GM18867 (cell line): ENCODE measurements at regions not wholly inside any gene's neighbourhood (a gene's known extent, or its start where the extent isn't known, plus 50 kb on each side); places are given as distances from the start of the nearest gene placed in this dataset.

Source experiments
- ATAC-seq: cut with Tn5 transposase; IDR thresholded peaks from one replicate; pipeline ENCODE4 v1.9.1; 2021; ENCODE audit warnings: mild to moderate bottlenecking, moderate library complexity; ENCODE audit not compliant: unreplicated experiment

DNA sequence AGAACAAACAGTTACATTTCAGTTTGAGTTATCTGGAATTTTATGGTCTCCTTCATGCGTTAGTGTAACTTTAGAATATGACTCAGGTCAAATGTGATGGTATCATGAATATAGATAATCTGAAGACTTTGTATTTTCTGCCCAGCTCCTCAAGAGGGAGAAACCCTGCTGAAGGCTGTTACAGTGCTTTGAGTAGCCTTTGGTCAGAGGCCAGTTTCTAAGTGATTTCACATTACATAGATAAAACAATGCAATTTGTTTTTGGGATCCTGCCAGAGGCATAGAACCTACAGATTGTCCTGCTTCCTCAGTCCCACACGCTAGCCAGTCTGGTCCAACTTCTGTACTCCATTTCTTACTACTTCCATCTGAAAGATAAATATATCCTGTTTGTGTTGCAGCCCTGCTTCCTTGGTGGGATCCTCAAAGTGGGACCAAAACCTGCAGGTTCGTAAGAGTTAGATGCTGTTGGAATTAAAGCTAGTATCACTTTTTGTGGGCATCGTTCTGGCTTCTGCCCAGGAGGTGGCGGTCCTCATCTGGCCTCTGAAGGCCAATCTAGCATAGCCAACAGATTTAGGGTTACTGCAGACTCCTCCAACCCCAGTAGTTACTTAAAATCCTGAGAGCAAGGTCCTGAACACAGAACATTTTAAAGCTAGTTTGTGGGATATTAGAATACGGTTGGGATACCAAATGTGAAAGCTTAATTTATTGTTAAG, 645.8 kb upstream of the USP24 start:
- no peak for ATAC-seq

DNA sequence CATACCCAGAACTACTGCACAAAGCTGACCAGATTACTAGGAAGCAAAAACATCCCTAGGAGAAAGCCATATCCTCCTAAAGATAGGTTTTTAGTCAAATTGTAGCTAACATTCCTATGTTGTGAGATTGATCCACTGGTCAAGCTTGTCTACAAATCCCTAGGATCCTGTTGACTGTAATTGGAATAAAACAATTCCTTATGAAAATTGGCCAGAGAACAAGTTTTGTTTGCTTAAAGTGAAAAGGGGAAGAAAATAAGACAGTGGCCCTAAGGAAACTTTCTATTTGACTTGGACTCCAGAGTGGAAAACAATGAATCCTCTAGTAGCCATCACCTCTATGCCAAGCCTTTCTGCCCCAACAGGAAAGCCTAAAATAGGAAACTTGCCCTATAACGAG, 645.2 kb upstream of the USP24 start:
- ATAC-seq, result no peak

DNA sequence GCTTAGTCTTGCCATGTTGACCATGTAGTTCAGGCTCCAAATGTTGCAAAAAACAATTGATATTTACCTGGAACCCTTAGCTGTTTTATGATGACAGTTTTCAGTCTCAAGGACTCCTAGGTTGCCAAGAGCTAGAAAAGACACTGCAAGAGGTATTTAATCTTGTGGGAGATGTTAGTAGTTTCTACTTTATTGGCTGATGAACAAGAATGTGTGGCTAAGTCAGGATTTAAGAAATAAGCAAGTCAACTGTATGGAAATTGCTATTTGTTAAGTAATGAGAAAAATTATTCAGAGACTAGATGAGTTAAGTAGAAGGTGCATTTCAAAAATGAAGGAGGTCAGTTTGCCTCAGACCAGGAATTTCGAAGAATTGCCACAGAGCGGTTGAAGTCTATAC, 639.7 kb upstream of the USP24 start:
- ATAC-seq, result no peak

DNA sequence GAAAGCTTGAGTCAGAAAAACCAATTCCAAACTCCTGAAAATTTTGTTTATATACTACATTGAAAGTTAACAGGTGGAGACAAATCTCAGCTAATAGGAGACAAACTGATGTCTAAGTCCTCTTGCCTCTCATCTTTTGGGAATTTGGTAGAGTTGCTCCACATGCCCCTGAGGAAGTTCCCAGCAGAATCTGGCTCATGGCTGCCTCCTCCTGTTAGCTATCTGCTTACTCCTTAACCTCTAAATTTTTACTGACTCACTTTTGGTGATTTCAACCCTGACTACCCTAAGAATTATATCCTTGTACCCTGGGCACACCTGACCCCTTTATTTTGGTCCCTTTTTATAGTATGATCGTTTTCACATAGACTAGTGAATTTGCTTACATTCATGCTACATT, 633.7 kb upstream of the USP24 start:
- ATAC-seq, result no peak

DNA sequence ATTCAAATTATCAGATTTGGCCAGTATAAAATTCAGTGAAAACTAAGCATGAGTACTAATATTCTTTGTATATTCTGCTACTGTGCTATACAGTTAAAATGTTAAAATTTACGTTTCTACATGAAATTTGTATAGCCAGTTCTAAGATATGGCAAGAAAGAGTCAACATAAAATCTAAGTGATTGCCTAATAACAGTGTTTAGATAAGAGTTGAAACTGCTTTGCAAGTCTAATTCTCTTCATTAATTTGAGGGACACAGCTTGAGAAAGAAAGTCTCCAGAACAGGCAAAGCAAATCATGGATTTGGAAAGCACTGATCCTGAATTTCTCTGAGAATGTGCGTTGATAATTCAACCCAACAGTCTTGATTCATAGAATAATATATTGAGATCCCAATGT, 630.9 kb upstream of the USP24 start:
- ATAC-seq, result no peak

DNA sequence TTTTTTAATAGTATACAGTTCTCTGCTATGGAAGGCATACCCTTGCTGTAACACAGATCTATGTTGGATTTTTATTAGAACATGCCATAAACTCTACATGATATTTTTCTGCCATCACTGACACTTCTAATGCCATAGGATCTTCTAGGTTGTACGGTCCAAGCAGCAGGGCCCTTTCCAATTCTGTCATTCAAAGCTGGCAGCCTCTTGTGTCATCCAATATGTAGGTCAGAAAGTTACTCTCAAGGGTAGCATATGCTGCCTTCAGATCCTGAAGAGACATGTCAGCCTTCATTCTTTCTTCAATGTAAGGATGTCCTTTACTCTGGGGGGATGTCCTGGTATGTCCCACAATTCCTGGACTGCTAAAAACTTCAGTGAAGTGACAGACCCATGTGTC, 629.2 kb upstream of the USP24 start:
- ATAC-seq, result no peak

DNA sequence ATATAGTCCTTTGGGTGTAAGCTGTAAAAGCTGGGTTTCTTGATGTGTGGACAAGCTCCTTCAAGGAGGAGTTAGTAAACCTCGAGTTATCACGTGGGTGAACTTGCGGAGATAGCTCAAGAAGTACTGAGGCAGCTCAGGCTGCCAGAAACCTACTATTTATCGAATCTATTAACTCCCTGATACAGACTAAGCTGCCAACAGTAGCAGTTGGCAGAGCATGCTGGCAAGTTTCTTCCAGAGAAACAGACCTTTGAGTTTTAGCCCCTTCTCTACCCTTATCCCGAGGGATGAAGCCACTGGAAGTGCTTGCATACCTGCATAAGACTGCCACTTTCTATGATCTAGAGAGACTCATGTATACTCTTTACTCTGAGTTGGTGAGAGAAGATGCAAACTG, 624.5 kb upstream of the USP24 start:
- ATAC-seq, result no peak

DNA sequence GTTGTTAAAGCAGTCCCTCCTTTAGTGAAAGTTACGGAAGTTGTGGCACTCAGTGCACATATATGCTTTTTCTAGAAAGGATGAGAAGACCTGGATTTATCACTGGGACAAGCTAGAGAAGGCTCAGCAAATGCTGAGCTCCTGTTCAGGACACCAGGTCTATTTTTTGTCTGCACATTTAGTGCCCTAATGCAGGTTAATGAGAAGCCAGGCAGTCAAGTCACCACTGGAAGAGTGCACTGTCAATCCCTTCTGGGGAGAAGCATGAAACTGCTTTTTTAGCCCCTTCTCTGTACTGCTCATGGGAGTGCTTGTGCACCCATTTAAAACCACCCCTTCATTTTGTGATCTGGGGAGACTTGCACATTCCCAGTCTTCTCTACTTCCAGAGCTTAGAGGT, 624.1 kb upstream of the USP24 start:
- no peak for ATAC-seq

DNA sequence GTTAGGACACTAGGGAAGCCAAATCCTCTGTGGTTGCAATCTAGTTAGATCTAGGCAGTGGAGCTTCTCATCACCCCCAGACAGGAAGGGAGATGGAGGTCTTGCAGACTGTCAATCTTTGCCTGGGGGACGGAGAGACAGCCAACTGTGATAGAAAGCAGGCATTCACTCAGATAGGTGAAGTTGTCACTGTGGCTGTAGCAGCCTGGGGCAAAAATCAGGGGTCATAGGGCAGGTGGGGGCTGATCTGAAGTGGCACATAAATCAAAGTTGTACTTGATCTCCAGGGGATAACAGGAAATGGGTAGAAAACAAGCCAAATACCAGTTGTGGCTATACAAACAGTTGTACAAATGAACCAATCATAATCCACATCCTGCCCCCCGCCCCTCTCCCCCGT, 620.9 kb upstream of the USP24 start:
- no peak for ATAC-seq

DNA sequence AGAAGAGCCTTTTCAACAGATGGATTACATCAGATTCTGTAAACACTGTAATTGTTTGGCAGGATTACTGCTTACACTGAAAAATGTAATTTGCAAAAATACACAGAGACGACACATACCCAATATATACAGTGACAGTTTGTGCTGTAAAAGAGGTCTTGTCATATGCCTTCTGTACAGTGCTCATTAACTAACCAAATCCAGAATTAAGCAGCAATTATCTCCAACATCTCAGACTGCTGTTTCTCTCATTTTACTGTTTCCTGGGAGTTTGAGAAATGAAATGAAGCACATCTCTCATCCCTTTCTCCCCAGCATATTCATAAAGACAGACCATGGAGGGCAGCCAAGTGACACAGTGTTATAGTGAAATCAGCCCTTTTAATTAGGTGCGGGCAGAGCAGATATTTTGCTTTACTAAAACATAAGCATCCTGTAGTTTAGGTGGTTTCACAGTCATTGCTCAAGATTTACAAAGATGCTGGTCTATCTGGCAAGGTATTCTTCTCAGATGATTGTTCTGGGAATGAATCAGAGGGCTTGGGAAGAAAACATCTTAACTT, 618.4 kb upstream of the USP24 start:
- ATAC-seq, result no peak

DNA sequence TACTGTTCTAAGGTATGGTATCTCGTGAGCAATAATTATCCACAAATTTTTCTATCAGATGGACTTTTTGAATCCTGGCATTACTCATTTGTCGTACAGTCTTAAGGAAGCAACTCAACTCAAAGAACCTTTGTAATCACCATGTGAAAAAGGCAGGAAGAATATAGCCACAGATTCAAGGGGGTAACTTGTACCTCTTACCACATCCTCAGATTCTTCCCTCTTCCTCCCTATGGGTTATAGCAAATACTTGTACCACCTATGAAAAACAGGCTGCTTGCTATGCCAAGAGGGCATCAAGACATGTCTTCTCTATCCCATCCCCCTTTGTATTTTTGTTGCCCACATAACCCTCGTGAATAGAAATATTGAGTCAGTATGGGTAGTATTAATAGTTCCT, 616.6 kb upstream of the USP24 start:
- no peak for ATAC-seq

DNA sequence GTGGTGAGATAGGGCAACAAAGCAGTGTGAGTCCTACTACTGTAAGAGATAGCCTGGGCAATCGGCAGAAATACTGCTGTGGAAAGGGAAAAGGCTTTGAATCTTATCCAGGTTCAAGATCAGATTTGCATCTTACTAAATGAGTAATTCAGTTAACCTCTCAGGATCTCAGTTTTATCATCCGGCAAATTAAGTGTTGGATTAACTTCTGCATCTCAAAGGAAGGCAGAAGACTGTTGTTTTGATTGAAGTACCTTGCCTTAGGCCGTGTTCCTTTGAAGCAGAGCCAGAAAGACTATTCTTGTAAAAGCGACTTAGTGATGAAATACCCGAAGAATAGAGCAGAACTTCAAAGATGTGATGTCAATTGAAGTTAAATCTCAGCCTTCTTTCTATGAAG, 612.9 kb upstream of the USP24 start:
- no peak for ATAC-seq

DNA sequence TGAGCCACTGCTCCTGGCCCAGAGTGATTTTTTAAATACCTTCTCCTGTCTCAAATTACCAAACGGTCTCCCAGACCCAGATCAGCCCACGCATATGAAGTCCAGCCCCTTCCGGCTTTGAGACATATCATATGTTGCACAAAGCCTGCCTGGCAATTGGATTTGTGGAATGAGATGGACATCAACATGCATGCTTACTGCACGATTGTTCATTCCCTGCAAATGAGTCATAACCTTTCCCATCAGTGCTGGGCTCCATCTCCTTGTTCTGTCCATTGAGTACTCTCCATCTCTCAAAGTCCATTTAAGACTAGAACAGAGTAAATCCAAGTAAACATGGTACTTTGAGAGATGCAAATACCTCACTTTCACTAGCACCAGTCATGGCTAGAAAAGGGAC, 612.2 kb upstream of the USP24 start:
- no peak for ATAC-seq

DNA sequence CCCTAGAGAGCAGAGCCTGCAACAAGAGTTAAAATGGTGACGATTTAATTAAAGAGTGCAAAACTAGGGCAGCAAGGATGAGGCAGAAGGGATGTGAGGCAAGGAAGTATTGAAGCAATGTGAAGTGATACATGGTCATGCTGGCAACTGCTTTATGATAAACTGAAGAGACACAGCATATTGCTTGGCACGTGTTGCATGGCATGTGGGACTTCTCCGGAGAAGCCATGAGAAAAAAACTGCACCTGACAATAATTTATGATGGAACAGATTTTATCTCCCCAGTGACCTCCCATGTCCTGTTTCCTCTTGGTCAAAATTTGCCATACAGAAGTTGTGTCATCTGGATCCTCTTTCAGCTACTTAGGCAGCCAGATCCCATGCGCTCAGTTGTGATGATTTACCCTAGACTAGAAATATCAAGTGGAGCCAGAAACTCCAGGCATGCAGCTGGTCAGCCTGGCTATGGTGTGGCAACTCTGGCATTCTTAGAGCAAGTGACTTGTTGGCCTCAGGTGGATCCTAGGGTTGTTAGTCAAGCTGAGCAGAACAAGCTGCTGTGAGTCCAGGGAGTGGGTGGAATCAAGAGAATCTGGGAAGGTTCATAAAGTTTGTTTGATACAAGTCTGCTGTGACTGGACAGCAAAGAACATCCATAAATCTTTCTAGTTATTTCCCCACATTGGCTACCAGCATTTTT, 611.4 kb upstream of the USP24 start:
- no peak for ATAC-seq

DNA sequence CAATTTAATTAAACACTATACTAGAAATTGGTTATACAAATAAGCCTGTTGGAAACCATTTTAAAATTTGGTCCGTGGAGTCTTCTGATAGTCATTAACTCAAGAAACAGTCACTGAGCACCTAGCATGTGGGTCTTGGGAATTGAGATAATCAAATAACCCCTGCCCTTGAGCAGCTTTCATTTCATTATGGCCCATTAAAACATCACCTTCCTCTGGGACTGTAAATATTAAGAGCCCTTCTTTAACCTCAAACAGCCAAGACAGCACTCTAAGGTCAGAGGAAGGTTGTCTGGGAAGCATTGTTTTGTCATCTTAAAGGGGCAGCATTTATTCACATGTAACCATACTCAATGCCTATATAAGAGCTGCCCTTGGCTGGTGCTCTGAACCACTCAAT, 610.3 kb upstream of the USP24 start:
- ATAC-seq, result no peak

DNA sequence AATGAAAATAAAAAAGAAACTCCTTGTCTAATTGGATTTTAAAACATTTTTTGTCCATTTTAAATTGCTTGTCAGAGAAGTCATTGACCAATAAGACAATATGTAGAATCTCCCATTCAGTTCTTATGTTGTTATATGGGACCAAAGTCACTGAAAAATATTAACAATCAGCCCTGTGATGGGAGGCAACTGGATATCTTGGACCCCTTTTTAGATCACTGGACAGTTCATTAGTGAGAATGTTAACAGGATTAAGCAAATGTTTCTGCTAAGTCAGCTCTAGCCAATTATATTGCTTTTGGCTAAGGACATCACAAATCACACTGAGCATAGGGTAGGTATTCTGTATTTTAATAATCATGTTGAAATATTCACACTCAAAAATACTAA, 609.1 kb upstream of the USP24 start:
- ATAC-seq, result no peak

DNA sequence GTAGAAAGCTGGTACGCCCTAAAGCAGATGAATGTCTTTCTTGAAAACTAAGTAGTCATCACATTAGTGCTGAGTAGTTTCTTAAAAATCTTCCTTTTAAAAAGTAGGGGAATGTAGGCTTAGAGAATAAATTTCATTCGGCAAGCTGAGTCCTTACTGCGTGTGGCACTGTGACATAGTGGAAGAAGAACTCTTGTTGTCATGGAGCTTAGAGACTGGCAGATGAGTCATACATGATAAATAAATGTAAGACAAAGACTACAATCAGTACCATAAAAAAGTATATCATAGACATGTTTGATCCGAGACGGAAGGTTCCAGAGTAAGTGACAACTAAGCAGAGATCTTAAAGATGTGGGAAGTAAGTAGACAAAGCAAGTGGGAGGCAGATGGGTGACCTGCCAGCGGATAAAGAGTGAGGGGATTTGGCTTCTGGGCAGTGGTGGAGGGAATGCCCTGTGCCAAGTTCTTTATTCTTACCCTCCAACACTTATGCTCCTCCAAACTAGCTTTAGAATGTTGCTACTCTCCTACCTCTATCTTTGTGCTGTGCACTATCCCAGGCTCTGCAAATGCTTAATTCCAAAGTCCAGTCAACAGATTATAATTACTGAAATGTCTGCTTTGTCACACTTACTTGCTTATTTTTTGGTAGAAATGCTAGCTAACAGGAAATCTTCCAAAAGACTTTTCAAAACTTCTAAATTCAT, 608.5 kb upstream of the USP24 start:
- ATAC-seq, result no peak

DNA sequence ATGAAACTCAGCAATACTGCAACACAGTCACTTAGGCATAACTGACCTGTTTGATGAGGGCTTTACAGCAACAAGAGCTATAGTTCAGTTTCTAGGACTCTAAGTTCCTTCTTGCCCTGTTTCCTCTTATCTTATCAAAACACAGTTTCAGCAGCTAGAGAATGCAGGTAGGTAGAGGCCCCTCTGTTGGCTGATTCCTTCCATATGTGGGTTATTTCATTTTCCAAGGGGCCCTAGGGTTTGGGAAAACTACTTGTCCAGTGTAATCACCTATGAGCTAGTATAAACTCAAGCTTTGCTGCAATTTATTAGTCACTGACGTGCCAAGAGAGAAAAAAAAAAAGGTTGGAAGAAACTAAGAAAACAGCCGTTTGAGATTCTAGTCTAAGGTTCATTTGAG, 607.7 kb upstream of the USP24 start:
- ATAC-seq, result no peak

DNA sequence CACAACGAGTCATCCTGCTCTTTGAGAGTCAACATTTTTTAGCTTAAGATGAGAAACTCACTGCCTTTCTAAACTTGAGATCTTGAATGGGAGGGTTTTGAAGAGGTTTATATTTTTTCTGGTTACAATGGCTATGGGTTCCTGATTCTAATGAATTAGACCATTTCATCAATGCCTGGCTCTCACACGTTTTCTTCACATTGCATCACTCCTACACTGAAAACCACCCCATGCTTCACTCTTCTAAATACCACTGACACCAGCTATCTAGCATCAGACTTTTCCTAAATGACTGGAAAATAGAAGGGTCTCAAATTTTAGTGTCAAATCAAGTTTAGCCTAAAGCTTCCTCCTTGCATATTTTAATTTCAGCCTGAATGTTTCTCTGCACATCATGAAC, 606.1 kb upstream of the USP24 start:
- ATAC-seq, result no peak

DNA sequence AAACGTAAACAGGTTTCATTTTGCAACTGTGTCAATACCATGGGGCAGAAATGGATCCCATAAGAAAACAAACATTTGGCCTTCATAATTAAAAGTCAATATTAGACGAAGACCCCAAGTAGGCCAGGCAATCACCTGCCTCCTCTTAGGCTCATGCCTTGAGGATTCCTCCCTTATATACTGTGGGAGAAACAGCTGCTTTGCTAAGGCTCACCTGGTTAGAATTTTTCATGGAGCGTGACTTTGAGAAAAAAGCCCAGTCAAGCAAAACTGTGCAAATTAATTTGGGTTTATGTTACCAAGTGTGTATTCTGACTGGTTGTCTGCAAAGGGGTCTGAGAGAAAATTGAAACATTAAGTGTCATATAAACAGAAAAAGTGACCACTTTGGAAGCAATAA, 605.3 kb upstream of the USP24 start:
- no peak for ATAC-seq

DNA sequence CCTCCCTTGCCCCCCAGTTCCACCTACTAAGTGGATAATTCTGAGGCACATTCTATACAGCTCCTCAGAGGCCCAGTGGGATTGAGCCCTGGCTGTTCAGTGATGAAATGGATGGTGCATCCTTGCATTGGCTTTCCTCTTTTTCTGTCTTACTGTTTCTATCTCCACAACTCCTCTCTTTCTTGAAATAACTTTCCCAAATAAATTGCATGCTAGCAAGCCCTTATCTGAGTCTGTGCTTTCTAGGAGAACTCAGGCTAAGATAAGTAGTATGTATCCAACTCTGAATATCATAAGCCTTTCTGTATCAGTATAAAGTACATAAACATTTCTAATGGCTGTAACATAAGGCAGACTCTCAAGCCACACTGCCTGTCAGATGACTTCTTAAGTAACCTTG, 603.8 kb upstream of the USP24 start:
- ATAC-seq, result no peak
